Neural progenitor cell (in vitro differentiated cells): ENCODE measurements at regions not wholly inside any gene's neighbourhood (a gene's known extent, or its start where the extent isn't known, plus 50 kb on each side); places are given as distances from the start of the nearest gene placed in this dataset.

ENCODE experiments used
- EZH2 ChIP-seq: fragments of 200-600 bp; sonication (generic); IDR thresholded peaks from 2 replicates; pipeline ENCODE4 v1.6.1; 2017; ENCODE audit warnings: antibody characterized with exemption, mild to moderate bottlenecking, moderate library complexity
- EZH2phosphoT487 ChIP-seq: fragments of 200-600 bp; sonication (generic); IDR thresholded peaks from 2 replicates; pipeline ENCODE4 v1.6.1; 2017; ENCODE audit warnings: antibody characterized with exemption
- TF ChIP-seq, protein P1 (sequence below): fragments of 200-600 bp; sonication (generic); IDR thresholded peaks from 2 replicates; pipeline ENCODE4 v1.5.1; 2017; ENCODE audit warnings: antibody characterized with exemption, mild to moderate bottlenecking

GRCh38 chr10:121373411-121373810, 224.8 kb downstream of the FGFR2 start:
- TF ChIP-seq, protein P1, sequence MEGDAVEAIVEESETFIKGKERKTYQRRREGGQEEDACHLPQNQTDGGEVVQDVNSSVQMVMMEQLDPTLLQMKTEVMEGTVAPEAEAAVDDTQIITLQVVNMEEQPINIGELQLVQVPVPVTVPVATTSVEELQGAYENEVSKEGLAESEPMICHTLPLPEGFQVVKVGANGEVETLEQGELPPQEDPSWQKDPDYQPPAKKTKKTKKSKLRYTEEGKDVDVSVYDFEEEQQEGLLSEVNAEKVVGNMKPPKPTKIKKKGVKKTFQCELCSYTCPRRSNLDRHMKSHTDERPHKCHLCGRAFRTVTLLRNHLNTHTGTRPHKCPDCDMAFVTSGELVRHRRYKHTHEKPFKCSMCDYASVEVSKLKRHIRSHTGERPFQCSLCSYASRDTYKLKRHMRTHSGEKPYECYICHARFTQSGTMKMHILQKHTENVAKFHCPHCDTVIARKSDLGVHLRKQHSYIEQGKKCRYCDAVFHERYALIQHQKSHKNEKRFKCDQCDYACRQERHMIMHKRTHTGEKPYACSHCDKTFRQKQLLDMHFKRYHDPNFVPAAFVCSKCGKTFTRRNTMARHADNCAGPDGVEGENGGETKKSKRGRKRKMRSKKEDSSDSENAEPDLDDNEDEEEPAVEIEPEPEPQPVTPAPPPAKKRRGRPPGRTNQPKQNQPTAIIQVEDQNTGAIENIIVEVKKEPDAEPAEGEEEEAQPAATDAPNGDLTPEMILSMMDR: no peak
- TF ChIP-seq EZH2phosphoT487: no peak
- no peak for TF ChIP-seq EZH2
